HFF-Myc (cell line): ENCODE measurements at regions not wholly inside any gene's neighbourhood (a gene's known extent, or its start where the extent isn't known, plus 50 kb on each side); places are given as distances from the start of the nearest gene placed in this dataset.

ENCODE experiments used
- DNase-seq: peaks from one replicate; pipeline ENCODE4 v3.0.0-alpha.2; 2011; ENCODE audit warnings: low read depth; ENCODE audit errors: extremely low read depth
- H3K4me3 ChIP-seq: replicated peaks from 2 replicates; pipeline ENCODE4 v1.5.1; 2011; ENCODE audit warnings: low read depth, mild to moderate bottlenecking, control low read depth, low read length
- TF ChIP-seq, protein P1 (sequence below): IDR thresholded peaks from 2 replicates; pipeline ENCODE4 v1.5.1; 2012; ENCODE audit warnings: mild to moderate bottlenecking, low read depth, low read length, control low read depth; ENCODE audit errors: missing control alignments

DNA sequence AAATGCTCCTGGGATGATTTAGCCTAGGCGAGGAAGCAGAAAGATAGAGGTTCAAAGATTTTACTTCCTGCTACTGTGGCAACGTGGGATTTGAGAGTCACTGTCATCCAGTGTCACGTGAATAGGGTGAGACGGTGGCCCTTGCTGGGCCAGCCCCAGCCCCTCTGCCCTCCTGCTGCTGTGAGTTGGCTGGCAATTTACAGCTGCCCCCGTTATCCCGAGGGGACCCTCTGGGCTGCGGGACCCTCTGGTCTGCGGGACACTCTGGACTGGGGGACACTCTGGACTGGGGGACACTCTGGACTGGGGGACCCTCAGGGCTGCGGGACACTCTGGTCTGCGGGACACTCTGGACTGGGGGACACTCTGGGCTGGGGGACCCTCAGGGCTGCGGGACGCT, 765.4 kb downstream of the TRIML1 start:
- TF ChIP-seq, protein P1, sequence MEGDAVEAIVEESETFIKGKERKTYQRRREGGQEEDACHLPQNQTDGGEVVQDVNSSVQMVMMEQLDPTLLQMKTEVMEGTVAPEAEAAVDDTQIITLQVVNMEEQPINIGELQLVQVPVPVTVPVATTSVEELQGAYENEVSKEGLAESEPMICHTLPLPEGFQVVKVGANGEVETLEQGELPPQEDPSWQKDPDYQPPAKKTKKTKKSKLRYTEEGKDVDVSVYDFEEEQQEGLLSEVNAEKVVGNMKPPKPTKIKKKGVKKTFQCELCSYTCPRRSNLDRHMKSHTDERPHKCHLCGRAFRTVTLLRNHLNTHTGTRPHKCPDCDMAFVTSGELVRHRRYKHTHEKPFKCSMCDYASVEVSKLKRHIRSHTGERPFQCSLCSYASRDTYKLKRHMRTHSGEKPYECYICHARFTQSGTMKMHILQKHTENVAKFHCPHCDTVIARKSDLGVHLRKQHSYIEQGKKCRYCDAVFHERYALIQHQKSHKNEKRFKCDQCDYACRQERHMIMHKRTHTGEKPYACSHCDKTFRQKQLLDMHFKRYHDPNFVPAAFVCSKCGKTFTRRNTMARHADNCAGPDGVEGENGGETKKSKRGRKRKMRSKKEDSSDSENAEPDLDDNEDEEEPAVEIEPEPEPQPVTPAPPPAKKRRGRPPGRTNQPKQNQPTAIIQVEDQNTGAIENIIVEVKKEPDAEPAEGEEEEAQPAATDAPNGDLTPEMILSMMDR: no peak
- no peak for DNase-seq
- H3K4me3 ChIP-seq: no peak overlapping the region

GRCh38 chr4:188905248-188905647, 766.0 kb downstream of the TRIML1 start:
- no peak overlapping the region for H3K4me3 ChIP-seq
- no peak for DNase-seq
- TF ChIP-seq, protein P1: no peak

- H3K4me3 ChIP-seq: no peak overlapping the region
- TF ChIP-seq, protein P1: no peak
- DNase-seq: no peak
Observed at GRCh38 chr4:188911199-188911598, 772.0 kb downstream of the TRIML1 start.

DNA sequence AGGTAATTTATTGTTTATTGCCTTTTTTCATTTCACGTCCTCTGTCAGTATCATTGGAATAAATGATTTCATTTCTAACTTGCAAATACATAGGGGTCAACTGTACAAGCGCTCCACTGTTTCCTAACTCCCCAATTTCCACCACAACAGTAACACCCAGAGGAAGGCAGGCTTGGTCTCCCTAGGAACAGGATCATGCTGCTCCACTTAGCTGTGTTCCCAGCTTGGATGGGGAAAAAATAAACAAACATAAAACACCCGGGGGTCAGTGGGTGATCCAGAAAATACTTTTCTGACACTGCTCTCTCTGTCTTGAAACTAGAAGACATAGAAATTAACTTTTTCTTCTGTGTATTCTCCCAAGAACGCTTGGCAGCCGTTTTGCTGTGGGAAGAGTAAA, 772.5 kb downstream of the TRIML1 start:
- DNase-seq: no peak
- no peak overlapping the region for H3K4me3 ChIP-seq
- TF ChIP-seq, protein P1: no peak

DNA sequence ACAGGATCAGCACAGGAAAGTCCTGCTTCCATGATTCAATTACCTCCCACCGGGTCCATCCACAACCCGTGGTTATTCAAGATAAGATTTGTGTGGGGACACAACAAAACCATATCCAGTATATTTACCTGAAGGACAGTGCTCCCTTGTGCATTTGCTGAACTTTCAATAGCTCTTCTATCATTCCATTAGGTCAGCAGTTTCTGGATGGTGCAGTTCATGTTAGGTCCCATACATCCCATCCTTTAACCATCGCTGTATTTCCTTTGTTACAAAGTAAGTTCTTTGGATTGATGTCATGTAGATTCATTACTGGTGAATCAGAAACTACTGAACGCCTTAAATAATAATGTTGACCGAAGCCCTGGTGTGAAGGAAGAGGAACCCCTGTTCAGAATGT, 775.9 kb downstream of the TRIML1 start:
- no peak for DNase-seq
- no peak overlapping the region for H3K4me3 ChIP-seq
- TF ChIP-seq, protein P1: no peak

- TF ChIP-seq, protein P1: no peak
Observed at GRCh38 chr4:188918787-188919186, 779.5 kb downstream of the TRIML1 start.

DNA sequence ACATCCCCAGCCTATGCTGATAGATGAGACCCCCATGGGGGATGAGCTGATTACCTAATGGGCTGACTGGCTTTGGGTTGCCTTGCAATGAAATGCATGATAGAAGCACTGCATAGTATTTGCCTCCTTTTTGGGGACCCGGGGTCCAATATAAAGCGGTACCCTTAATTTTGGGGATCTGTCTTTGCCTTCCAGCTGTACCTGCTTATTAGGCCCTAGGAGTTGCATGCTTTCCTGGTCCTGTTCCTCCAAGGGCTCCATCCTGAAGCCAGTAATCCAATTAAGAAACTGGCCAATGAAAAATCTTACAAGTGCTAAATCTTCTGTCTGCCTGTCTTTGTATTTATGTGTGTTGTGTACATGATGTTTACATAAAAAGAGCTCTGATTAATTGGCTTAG, 791.6 kb downstream of the TRIML1 start:
- DNase-seq: no peak
- no peak overlapping the region for H3K4me3 ChIP-seq
- TF ChIP-seq, protein P1: no peak

More at GRCh38 chr4:188918787-188919186, 779.5 kb downstream of the TRIML1 start:
- no peak for DNase-seq
- no peak overlapping the region for H3K4me3 ChIP-seq
